ENCODE measurements at regions not wholly inside any gene's neighbourhood (a gene's known extent, or its start where the extent isn't known, plus 50 kb on each side); places are given as distances from the start of the nearest gene placed in this dataset.

GRCh38 chr2:23036629-23037028 is 348.4 kb upstream of the KLHL29 start:
- TF ChIP-seq CTCF (conservative IDR thresholded peaks at IDR 0.05 in 1 of 2, IDR thresholded peaks at IDR 0.05 in 1 of 2; ENCODE audit: low read depth in 1 of 2, low read length in 2 of 2) (no peak), EZH2 (IDR thresholded peaks at IDR 0.05; ENCODE audit: low read length, missing control alignments) (no peak)
